ENCODE measurements at regions not wholly inside any gene's neighbourhood (a gene's known extent, or its start where the extent isn't known, plus 50 kb on each side); places are given as distances from the start of the nearest gene placed in this dataset.
"Not testable (repeated sequence)": the region's sequence is repeated elsewhere in the genome, so short reads cannot be mapped to it uniquely, and the experiment has no call there.

GRCh38 chr15:59764775-59765174, 75.7 kb upstream of the BNIP2 start:
- no peak for DNase-seq

DNA sequence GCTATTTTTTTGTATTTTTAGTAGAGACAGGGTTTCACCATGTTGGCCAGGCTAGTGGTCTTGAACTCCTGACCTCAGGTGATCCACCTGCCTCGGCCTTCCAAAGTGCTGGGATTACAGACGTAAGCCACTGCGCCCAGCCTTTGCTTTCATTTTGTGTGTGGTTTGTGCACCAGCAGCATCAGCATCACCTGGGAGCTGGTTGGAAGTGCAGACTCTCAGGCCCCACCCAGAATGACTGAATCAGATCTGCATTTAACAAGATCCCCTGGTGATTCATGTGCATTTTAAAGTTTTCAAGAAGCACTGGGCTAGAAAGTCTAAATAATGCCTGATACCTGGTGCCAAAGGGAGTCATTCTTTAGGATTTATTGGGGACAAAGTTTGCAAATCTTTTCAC, 73.4 kb upstream of the BNIP2 start:
- no peak for DNase-seq

- DNase-seq: not testable (repeated sequence)
These were observed 71.1 kb upstream of the BNIP2 start for GRCh38 chr15:59760256-59760655.

DNA sequence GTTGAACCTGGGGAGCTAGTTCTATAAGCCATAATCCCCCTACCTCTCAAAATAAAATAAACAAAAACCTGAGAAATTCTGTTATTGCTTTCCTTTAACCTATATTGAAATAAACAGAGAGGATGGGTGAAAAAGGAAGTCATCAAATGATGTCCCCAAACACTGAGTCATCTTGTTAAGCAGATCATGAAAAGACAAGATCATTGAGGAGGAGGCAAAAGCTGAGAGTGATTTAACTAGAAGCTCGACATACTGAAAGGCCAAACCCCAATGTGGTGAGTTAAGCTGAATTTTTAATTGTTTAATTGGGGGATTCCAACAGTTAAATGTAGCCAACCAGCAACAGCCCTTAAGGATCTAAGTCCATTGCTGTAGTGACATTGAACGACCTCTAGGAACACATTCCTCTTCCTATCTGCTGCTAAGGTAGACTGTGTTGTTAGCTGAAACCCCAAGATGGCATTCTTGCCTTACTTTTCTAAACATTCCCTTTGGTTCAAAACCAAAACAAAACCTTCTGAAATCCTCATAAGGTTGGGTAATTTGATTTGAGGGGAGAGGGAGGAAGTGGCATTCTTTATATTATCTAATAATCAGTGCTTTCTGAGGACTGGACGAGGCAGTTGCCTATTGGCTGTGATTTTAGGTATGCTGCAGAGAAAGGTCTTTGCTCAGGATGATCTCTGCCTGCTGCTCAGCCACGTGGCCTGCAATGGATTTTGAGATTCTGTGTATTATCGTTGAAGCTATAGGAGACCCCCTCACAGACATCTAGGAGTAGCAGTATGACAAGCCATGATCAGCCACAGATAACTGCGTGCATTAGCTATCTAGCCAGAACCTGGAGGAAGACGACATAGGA, 62.7 kb upstream of the BNIP2 start:
- DNase-seq: no peak

DNA sequence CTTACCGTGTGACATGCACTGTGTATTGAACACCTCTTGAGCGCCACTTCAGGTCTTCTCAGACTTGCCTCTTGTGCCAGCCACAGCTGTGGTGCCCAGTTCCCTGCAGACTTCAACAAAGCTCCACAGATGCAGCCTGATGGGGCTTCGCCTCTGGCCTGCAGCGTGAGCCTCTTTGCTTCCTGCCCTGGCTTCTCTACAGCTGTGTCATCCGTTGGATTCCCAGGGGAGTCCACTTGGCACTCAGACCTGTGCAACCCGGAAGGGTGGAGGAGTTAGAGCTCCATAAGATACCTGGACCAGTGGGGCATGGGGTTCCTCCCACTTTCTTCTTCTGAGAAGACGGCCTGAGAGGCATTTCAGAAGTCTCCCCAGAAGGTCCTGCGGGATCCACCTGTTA, 57.7 kb upstream of the BNIP2 start:
- no peak for DNase-seq

DNA sequence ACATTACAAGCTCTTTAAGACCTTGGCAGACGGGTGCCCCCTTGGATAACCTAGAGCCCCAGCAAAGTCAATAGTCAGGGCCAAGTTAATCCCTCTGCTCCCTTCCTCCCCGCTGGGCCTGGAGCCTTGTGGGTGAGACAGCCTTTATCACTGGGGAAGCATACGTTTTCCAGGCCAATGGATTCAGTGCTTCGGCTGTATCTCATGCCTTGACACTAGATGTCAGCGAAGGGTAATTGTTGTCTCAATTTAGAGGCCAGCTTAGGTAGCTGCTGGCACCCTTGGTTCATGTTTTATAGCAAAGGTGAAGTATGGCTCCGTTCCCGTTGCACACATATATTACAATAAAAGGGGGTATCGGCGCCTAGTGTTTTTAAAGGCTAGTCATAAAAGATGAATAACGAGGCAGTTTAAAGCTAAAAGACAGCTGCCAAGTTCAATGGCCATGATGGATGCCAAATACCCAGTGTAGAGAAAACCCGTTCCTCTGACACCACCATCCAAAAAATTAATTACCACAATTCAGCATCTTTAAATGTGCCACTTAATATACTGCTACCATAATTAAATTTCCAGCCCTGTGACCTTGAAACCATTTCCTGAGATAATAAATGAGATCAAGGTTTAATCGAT, 52.3 kb upstream of the BNIP2 start:
- DNase-seq: no peak

- no peak for DNase-seq
These were observed 50.6 kb upstream of the BNIP2 start for GRCh38 chr15:59739557-59740186.

All from stimulated activated CD8-positive, alpha-beta memory T cell treated with anti-CD3 and anti-CD28 coated beads, Interleukin-4, amount 100 ng/mL, for 48 hours (primary cell).